Panc1 (cell line): ENCODE measurements at regions not wholly inside any gene's neighbourhood (a gene's known extent, or its start where the extent isn't known, plus 50 kb on each side); places are given as distances from the start of the nearest gene placed in this dataset.

Experiments used
- POLR2AphosphoS5 ChIP-seq: IDR thresholded peaks from 2 replicates; pipeline ENCODE4 v1.6.1; 2012; ENCODE audit warnings: mild to moderate bottlenecking, low read depth, low read length, moderate library complexity
- TF ChIP-seq, protein P1 (sequence below), 2 experiments: IDR thresholded peaks; 2 replicates each; pipeline ENCODE4 v1.6.1; 2011 to 2012; ENCODE audit warnings: low read depth in 2 of 2, control low read depth in 1 of 2, low read length in 1 of 2, mild to moderate bottlenecking in 1 of 2, moderate library complexity in 1 of 2; ENCODE audit not compliant: insufficient read depth in 1 of 2
- TF ChIP-seq, protein P2 (sequence below): fragments of 450-650 bp; IDR thresholded peaks from 2 replicates; pipeline ENCODE4 v1.5.1; 2017; ENCODE audit warnings: mild to moderate bottlenecking

DNA sequence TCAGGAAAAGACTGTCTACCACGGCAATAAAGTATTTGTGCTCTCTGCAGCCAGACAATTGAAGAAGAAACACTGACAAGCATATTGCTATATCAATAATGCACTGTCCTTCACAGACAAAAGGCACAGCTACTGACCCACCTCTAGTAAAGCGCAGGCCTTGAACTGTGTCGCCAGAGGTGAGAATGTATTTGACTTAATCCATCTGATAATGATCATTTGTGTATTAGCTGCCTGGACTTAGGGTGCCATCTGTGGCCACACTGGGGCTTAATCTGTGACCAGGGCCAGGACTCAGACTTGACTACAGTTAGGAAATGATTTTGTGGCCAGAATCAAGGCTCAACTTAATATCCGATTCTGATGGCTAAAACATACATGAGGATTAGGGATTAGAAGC, 260.4 kb downstream of the SMARCA1 start:
- TF ChIP-seq, protein P1, sequence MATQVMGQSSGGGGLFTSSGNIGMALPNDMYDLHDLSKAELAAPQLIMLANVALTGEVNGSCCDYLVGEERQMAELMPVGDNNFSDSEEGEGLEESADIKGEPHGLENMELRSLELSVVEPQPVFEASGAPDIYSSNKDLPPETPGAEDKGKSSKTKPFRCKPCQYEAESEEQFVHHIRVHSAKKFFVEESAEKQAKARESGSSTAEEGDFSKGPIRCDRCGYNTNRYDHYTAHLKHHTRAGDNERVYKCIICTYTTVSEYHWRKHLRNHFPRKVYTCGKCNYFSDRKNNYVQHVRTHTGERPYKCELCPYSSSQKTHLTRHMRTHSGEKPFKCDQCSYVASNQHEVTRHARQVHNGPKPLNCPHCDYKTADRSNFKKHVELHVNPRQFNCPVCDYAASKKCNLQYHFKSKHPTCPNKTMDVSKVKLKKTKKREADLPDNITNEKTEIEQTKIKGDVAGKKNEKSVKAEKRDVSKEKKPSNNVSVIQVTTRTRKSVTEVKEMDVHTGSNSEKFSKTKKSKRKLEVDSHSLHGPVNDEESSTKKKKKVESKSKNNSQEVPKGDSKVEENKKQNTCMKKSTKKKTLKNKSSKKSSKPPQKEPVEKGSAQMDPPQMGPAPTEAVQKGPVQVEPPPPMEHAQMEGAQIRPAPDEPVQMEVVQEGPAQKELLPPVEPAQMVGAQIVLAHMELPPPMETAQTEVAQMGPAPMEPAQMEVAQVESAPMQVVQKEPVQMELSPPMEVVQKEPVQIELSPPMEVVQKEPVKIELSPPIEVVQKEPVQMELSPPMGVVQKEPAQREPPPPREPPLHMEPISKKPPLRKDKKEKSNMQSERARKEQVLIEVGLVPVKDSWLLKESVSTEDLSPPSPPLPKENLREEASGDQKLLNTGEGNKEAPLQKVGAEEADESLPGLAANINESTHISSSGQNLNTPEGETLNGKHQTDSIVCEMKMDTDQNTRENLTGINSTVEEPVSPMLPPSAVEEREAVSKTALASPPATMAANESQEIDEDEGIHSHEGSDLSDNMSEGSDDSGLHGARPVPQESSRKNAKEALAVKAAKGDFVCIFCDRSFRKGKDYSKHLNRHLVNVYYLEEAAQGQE (IDR thresholded peaks at IDR 0.05; ENCODE audit: insufficient read depth in 1 of 2, low read depth in 2 of 2, low read length in 1 of 2): no peak
- TF ChIP-seq POLR2AphosphoS5: no peak
- TF ChIP-seq, protein P2, sequence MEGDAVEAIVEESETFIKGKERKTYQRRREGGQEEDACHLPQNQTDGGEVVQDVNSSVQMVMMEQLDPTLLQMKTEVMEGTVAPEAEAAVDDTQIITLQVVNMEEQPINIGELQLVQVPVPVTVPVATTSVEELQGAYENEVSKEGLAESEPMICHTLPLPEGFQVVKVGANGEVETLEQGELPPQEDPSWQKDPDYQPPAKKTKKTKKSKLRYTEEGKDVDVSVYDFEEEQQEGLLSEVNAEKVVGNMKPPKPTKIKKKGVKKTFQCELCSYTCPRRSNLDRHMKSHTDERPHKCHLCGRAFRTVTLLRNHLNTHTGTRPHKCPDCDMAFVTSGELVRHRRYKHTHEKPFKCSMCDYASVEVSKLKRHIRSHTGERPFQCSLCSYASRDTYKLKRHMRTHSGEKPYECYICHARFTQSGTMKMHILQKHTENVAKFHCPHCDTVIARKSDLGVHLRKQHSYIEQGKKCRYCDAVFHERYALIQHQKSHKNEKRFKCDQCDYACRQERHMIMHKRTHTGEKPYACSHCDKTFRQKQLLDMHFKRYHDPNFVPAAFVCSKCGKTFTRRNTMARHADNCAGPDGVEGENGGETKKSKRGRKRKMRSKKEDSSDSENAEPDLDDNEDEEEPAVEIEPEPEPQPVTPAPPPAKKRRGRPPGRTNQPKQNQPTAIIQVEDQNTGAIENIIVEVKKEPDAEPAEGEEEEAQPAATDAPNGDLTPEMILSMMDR: no peak
